GM23338 (cell line): ENCODE measurements at regions not wholly inside any gene's neighbourhood (a gene's known extent, or its start where the extent isn't known, plus 50 kb on each side); places are given as distances from the start of the nearest gene placed in this dataset.

Experiments used
- ATAC-seq: fragments of 200-7000 bp; cut with Tn5 transposase; 3 replicates; pipeline ENCODE4 v1.9.1; 2020
- DNase-seq: peaks from one replicate; pipeline ENCODE4 v3.0.0-alpha.2; 2015; ENCODE audit warnings: low spot score
- H2AFZ ChIP-seq: fragments of 200-600 bp; sonication (generic); 2 replicates; pipeline ENCODE4 v1.8.0; 2016; ENCODE audit warnings: antibody characterized with exemption, mild to moderate bottlenecking, moderate library complexity
- H3F3A ChIP-seq: fragments of 200-600 bp; sonication (generic); replicated peaks from 2 replicates; pipeline ENCODE4 v1.8.0; 2017; ENCODE audit warnings: antibody characterized with exemption, mixed run types, low read depth
- H3K27ac ChIP-seq: fragments of 200-600 bp; sonication (generic); 2 replicates; pipeline ENCODE4 v1.6.1; 2016; ENCODE audit warnings: low read depth
- H3K27me3 ChIP-seq: fragments of 200-600 bp; sonication (generic); 2 replicates; pipeline ENCODE4 v1.8.0; 2016; ENCODE audit warnings: mild to moderate bottlenecking, mixed run types, moderate library complexity; ENCODE audit not compliant: insufficient read depth
- H3K36me3 ChIP-seq: fragments of 200-600 bp; sonication (generic); 2 replicates; pipeline ENCODE4 v1.8.0; 2016; ENCODE audit warnings: mild to moderate bottlenecking; ENCODE audit not compliant: insufficient read depth
- H3K4me1 ChIP-seq: fragments of 200-600 bp; sonication (generic); 2 replicates; pipeline ENCODE4 v1.8.0; 2016; ENCODE audit warnings: mild to moderate bottlenecking, moderate library complexity; ENCODE audit not compliant: insufficient read depth
- H3K4me2 ChIP-seq: fragments of 200-600 bp; sonication (generic); 2 replicates; pipeline ENCODE4 v1.7.1; 2017; ENCODE audit warnings: mixed run types
- H3K4me3 ChIP-seq: fragments of 200-600 bp; sonication (generic); 2 replicates; pipeline ENCODE4 v1.6.1; 2016; ENCODE audit warnings: mixed run types
- H3K79me2 ChIP-seq: fragments of 200-600 bp; sonication (generic); replicated peaks from 2 replicates; pipeline ENCODE4 v1.8.0; 2017; ENCODE audit warnings: mild to moderate bottlenecking; ENCODE audit not compliant: insufficient read depth
- H3K9me2 ChIP-seq: fragments of 200-600 bp; sonication (generic); 2 replicates; pipeline ENCODE4 v1.8.0; 2017; ENCODE audit not compliant: insufficient read depth
- H4K20me1 ChIP-seq: fragments of 200-600 bp; sonication (generic); replicated peaks from 2 replicates; pipeline ENCODE4 v1.8.0; 2017; ENCODE audit warnings: mild to moderate bottlenecking; ENCODE audit not compliant: insufficient read depth
- H3K27ac Mint-ChIP-seq: 2 replicates; pipeline ENCODE4 v1.8.0; 2020; ENCODE audit warnings: inconsistent platforms, mild to moderate bottlenecking, moderate library complexity, mixed read lengths
- H3K27me3 Mint-ChIP-seq: 3 replicates; pipeline ENCODE4 v1.8.0; 2022; ENCODE audit warnings: low read depth, mild to moderate bottlenecking, moderate library complexity, mixed read lengths, inconsistent platforms; ENCODE audit not compliant: insufficient read depth, poor library complexity
- H3K36me3 Mint-ChIP-seq: 3 replicates; pipeline ENCODE4 v1.8.0; 2021; ENCODE audit warnings: low read depth, mild to moderate bottlenecking, inconsistent platforms, moderate library complexity, mixed read lengths
- H3K4me1 Mint-ChIP-seq: 3 replicates; pipeline ENCODE4 v1.8.0; 2020; ENCODE audit warnings: mild to moderate bottlenecking, inconsistent platforms, mixed read lengths
- H3K4me3 Mint-ChIP-seq: 3 replicates; pipeline ENCODE4 v1.8.0; 2021; ENCODE audit warnings: moderate library complexity, mild to moderate bottlenecking, inconsistent platforms, mixed read lengths
- H3K9me3 Mint-ChIP-seq: 3 replicates; pipeline ENCODE4 v1.8.0; 2020; ENCODE audit warnings: moderate library complexity, mild to moderate bottlenecking, inconsistent platforms, mixed read lengths
- NANOG ChIP-seq: IDR thresholded peaks from 2 replicates; pipeline ENCODE4 v1.6.1; 2016; ENCODE audit warnings: antibody characterized with exemption, borderline replicate concordance
- ZNF462 ChIP-seq: fragments of 250-450 bp; sonication (Bioruptor Pico); IDR thresholded peaks from 2 replicates; pipeline ENCODE4 v1.5.0; 2020; ENCODE audit warnings: mild to moderate bottlenecking, moderate library complexity
- TF ChIP-seq, protein P1 (sequence below): IDR thresholded peaks from one replicate; pipeline ENCODE4 v1.6.1; 2018; ENCODE audit warnings: antibody characterized with exemption; ENCODE audit not compliant: unreplicated experiment

- no peak for TF ChIP-seq ZNF462
- TF ChIP-seq, protein P1, sequence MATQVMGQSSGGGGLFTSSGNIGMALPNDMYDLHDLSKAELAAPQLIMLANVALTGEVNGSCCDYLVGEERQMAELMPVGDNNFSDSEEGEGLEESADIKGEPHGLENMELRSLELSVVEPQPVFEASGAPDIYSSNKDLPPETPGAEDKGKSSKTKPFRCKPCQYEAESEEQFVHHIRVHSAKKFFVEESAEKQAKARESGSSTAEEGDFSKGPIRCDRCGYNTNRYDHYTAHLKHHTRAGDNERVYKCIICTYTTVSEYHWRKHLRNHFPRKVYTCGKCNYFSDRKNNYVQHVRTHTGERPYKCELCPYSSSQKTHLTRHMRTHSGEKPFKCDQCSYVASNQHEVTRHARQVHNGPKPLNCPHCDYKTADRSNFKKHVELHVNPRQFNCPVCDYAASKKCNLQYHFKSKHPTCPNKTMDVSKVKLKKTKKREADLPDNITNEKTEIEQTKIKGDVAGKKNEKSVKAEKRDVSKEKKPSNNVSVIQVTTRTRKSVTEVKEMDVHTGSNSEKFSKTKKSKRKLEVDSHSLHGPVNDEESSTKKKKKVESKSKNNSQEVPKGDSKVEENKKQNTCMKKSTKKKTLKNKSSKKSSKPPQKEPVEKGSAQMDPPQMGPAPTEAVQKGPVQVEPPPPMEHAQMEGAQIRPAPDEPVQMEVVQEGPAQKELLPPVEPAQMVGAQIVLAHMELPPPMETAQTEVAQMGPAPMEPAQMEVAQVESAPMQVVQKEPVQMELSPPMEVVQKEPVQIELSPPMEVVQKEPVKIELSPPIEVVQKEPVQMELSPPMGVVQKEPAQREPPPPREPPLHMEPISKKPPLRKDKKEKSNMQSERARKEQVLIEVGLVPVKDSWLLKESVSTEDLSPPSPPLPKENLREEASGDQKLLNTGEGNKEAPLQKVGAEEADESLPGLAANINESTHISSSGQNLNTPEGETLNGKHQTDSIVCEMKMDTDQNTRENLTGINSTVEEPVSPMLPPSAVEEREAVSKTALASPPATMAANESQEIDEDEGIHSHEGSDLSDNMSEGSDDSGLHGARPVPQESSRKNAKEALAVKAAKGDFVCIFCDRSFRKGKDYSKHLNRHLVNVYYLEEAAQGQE, result no peak
These were observed 109.3 kb upstream of the EYA4 start (continued) for GRCh38 chr6:133131621-133132465.

- TF ChIP-seq NANOG, result no peak
- no peaks in the 10 kb centered on the region for H3F3A ChIP-seq
- Mint-ChIP-seq H3K27me3 (no peaks in the 10 kb centered on the region), H3K9me3 (no peaks in the 10 kb centered on the region), H3K27ac (no peak overlapping the region), H3K4me1 (peaks cover 17% of the 10 kb centered on the region; the same call in 2 of the 3 replicates), H3K4me3 (no peak overlapping the region), H3K36me3 (no peaks in the 10 kb centered on the region)
- no peaks in the 10 kb centered on the region for H3K27me3 ChIP-seq
- H3K79me2 ChIP-seq, result no peaks in the 10 kb centered on the region
- no peak overlapping the region for H3K4me2 ChIP-seq
- H3K4me1 ChIP-seq, result no peaks in the 10 kb centered on the region; the same call in 1 of the 2 replicates
- peak overlapping the region; percentile 65; the same call in 1 of the 2 replicates for H2AFZ ChIP-seq
- H3K36me3 ChIP-seq, result no peaks in the 10 kb centered on the region
- no peaks in the 10 kb centered on the region for H3K9me2 ChIP-seq
- H3K27ac ChIP-seq, result no peak overlapping the region; the same call in 1 of the 2 replicates
- H4K20me1 ChIP-seq, result no peaks in the 10 kb centered on the region
- ATAC-seq, result peak; percentile 85
- no peak overlapping the region for H3K4me3 ChIP-seq
- peak; percentile 45 for DNase-seq
These were observed 108.6 kb upstream of the EYA4 start for GRCh38 chr6:133132466-133132971.
